ENCODE measurements at regions not wholly inside any gene's neighbourhood (a gene's known extent, or its start where the extent isn't known, plus 50 kb on each side); places are given as distances from the start of the nearest gene placed in this dataset.

DNA sequence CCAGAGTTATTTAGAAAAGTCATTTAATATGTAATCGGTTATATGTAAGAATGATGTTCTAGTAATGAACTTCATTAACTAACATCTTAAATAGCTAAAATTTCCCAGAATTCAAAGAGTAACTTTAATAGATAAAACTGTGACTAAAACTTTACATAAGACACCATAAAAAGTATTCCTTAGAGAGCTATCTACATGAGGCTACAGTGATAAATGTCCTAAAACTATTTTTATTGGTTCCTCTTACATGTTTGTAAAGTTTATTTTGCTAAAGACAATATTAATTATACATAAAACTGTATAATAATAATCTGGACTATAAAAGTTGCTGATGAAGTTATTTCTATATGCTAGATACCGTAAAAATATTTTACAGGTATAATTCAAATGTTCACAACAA is 897.7 kb upstream of the EPHA5 start:
- TF ChIP-seq, protein P1, sequence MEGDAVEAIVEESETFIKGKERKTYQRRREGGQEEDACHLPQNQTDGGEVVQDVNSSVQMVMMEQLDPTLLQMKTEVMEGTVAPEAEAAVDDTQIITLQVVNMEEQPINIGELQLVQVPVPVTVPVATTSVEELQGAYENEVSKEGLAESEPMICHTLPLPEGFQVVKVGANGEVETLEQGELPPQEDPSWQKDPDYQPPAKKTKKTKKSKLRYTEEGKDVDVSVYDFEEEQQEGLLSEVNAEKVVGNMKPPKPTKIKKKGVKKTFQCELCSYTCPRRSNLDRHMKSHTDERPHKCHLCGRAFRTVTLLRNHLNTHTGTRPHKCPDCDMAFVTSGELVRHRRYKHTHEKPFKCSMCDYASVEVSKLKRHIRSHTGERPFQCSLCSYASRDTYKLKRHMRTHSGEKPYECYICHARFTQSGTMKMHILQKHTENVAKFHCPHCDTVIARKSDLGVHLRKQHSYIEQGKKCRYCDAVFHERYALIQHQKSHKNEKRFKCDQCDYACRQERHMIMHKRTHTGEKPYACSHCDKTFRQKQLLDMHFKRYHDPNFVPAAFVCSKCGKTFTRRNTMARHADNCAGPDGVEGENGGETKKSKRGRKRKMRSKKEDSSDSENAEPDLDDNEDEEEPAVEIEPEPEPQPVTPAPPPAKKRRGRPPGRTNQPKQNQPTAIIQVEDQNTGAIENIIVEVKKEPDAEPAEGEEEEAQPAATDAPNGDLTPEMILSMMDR (conservative IDR thresholded peaks at IDR 0.05 in 1 of 2, IDR thresholded peaks at IDR 0.05 in 1 of 2; ENCODE audit: low read depth in 1 of 2, low read length in 2 of 2): no peak
- TF ChIP-seq EZH2 (IDR thresholded peaks at IDR 0.05; ENCODE audit: low read length, missing control alignments): no peak
